IPS-20b (cell line): ENCODE measurements at regions not wholly inside any gene's neighbourhood (a gene's known extent, or its start where the extent isn't known, plus 50 kb on each side); places are given as distances from the start of the nearest gene placed in this dataset.

Source experiments
- H3K27ac ChIP-seq: one replicate; pipeline ENCODE4 v1.5.1; 2013; ENCODE audit warnings: low read length
- H3K27me3 ChIP-seq: 2 replicates; pipeline ENCODE4 v1.6.1; 2013; ENCODE audit warnings: mild to moderate bottlenecking, low read length, inconsistent platforms; ENCODE audit not compliant: insufficient read depth
- H3K36me3 ChIP-seq: 2 replicates; pipeline ENCODE4 v1.6.1; 2013; ENCODE audit warnings: low read depth, mild to moderate bottlenecking, inconsistent platforms, low read length, moderate library complexity; ENCODE audit not compliant: insufficient read depth
- H3K4me1 ChIP-seq: 2 replicates; pipeline ENCODE4 v1.6.1; 2013; ENCODE audit warnings: mild to moderate bottlenecking, control low read depth, inconsistent platforms, low read length, moderate library complexity; ENCODE audit not compliant: insufficient read depth
- H3K4me3 ChIP-seq: 2 replicates; pipeline ENCODE4 v1.5.1; 2013; ENCODE audit warnings: mild to moderate bottlenecking, low read length, inconsistent platforms
- H3K9ac ChIP-seq: 2 replicates; pipeline ENCODE4 v1.6.1; 2013; ENCODE audit warnings: low read depth, mild to moderate bottlenecking, inconsistent platforms, low read length, moderate library complexity
- H3K9me3 ChIP-seq: 2 replicates; pipeline ENCODE4 v1.6.1; 2013; ENCODE audit warnings: mild to moderate bottlenecking, low read depth, low read length, inconsistent platforms; ENCODE audit not compliant: insufficient read depth

DNA sequence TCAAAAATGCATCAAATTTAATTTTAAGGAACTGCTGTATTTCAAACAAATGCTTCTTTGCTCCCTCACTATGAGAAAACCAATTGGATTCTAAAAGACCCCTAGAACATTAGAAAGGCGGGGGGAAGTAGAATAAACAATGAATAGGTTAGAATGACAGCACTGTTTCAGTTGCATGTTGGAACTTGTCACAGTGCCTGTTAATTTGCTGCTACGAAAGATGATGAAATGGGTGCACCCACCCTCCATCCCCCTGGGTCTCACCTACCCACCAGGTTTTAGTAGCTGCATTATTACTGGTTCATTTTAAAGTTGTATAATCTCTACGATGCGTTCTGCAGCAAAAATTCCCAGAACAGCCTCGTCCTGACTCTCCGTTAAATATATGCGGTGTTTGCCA, 193.0 kb upstream of the COPS8 start:
- Histone ChIP-seq H3K9me3 (no peaks in the 10 kb centered on the region), H3K4me3 (no peak overlapping the region), H3K9ac (no peak overlapping the region), H3K27me3 (no peaks in the 10 kb centered on the region), H3K36me3 (no peaks in the 10 kb centered on the region), H3K4me1 (no peaks in the 10 kb centered on the region), H3K27ac (no peak overlapping the region)

DNA sequence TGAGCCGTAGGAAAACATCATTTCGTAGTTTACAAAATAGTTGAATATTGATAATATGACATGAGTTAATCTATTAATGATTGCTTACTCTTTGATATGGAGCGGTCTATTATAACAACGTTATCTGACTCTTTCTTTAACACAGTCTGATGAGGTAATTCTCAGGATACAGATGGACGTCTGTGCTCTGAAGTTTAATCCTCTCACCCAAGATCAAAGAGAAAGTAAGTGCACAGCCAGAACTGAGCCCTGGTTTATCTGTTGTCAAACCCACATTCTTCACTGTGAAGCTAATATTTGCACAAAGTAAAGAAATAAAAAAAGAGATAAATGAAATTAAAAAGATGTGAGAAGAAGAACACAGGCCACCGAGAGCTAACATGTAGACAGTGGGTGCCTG, 190.9 kb upstream of the COPS8 start:
- H3K4me3 ChIP-seq = no peak overlapping the region

DNA sequence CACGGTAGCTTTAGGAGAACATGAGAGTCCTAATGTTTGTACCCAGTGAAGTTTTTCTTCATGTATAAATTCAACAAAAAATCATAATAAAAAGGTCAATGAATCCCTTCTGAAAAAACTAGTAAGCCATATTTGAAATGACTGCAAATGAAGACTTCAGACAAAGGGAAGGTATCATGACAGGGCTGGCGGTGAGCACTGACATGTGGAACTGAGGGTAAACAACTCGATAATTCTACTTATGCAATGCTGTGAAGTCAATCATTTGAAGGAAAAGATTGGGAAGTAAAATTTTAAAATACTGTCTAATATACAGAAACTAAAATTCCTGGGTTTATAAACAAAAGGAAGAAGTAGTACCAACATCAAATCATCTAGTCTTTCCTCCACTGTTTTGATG, 190.2 kb upstream of the COPS8 start:
- H3K4me1 ChIP-seq = no peaks in the 10 kb centered on the region
- H3K27me3 ChIP-seq = no peaks in the 10 kb centered on the region
- H3K36me3 ChIP-seq = no peaks in the 10 kb centered on the region
- H3K27ac ChIP-seq = no peak overlapping the region
- no peak overlapping the region for H3K9ac ChIP-seq
- no peaks in the 10 kb centered on the region for H3K9me3 ChIP-seq
- no peak overlapping the region for H3K4me3 ChIP-seq

More for the DNA sequence above, 190.9 kb upstream of the COPS8 start:
- Histone ChIP-seq H3K4me1 (no peaks in the 10 kb centered on the region), H3K9ac (no peak overlapping the region), H3K27ac (no peak overlapping the region), H3K27me3 (no peaks in the 10 kb centered on the region), H3K9me3 (no peaks in the 10 kb centered on the region), H3K36me3 (no peaks in the 10 kb centered on the region)

DNA sequence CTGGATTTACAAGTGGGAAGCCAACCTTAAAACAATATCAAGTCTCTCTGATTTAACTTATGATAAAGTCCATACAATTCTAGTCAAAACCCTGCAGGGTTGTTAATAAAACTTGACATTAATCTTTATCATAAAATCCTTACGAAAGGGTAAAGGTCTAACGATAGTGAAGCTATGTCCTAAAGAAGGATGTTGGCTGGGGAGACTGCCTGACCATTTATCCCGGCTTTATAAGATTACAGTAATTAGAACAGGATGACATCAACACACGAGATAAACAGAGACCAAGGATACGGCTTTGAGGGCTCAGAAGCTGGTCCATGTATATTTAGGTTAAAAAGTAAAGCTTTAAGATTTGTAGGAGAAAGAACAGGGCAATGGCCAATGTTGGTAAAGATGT, 189.0 kb upstream of the COPS8 start:
- Histone ChIP-seq H3K4me1 (no peaks in the 10 kb centered on the region), H3K27me3 (no peaks in the 10 kb centered on the region), H3K9me3 (no peaks in the 10 kb centered on the region), H3K9ac (no peak overlapping the region), H3K4me3 (no peak overlapping the region), H3K27ac (no peak overlapping the region), H3K36me3 (no peaks in the 10 kb centered on the region)

DNA sequence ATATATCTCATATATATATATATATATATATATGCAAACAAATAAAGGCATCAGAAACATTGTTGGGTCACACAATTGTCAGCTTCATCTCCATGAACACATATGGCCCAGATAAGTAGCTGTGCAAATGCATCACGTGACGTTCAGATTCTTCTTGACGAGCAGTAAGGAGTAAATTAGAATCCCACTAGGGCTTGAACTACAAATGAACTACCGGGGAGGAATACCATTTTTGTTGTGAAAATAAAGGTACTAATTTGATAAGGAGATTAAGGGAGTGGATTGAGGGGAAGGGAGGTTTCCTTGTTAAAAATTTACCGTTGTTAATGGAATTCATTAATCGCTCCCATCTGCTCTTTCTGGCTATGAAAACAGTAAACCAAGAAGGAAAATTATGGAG, 186.5 kb upstream of the COPS8 start:
- Histone ChIP-seq H3K4me3 (no peak overlapping the region), H3K27ac (no peak overlapping the region), H3K4me1 (no peaks in the 10 kb centered on the region), H3K27me3 (no peaks in the 10 kb centered on the region; the same call in 1 of the 2 replicates), H3K9ac (no peak overlapping the region), H3K9me3 (no peaks in the 10 kb centered on the region), H3K36me3 (no peaks in the 10 kb centered on the region)

DNA sequence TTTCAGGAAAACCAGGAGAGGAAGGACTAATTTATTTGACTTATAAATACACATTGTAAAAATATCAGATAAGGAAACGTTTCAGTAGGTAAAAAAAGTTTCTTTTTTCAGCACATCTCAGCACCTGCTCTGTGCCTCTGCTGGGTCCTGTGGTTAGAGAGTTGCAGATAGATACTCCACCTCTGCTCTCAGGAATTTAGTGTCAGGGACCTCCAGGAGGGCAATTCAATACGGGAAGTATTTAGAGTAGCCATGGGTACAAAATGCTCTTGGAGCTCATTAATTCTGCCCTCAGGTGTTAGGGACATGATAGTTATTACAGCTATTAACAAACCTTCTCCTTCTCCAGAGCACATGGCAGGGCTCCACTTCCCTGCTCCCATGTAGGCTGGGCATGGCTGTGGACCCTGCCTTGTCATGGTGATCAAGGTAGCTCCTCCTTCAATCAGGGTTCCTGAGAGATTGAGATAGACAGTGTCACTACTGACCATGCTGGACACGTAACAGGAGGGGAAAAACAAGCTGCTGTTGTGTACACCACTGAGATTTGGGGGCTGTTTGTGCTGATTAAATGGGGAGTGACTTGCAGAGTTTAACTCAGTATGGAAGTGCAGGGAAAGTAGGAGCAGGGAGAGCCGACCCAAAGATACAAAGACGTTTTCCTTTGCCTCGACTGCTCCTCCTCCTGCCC, 185.6 kb upstream of the COPS8 start:
- Histone ChIP-seq H3K9me3 (no peaks in the 10 kb centered on the region), H3K4me1 (no peaks in the 10 kb centered on the region), H3K27me3 (no peaks in the 10 kb centered on the region; the same call in 1 of the 2 replicates), H3K4me3 (no peak overlapping the region), H3K9ac (no peak overlapping the region), H3K27ac (no peak overlapping the region), H3K36me3 (no peaks in the 10 kb centered on the region)

DNA sequence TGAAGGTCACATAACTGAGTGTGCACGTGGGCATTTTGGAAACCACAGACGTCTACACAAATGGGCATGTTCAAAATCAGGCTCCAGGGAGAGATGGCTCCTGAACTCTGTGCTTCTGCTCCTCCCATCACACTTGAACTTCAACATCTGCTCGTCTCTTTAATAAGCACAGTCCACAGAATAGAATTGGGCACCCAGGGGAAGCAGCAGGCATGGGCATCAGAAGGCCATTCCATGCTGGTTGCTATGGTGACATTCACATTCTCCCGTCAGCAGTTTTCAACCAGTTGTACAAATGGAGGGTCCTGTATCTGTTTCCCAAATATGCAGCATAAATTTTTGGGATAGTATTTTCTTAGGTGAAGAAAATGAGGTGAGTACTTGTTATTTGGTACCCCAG, 183.7 kb upstream of the COPS8 start:
- Histone ChIP-seq H3K9ac (no peak overlapping the region), H3K4me3 (no peak overlapping the region), H3K27ac (no peak overlapping the region), H3K27me3 (no peaks in the 10 kb centered on the region; the same call in 1 of the 2 replicates), H3K4me1 (no peaks in the 10 kb centered on the region), H3K36me3 (no peaks in the 10 kb centered on the region), H3K9me3 (no peaks in the 10 kb centered on the region)

DNA sequence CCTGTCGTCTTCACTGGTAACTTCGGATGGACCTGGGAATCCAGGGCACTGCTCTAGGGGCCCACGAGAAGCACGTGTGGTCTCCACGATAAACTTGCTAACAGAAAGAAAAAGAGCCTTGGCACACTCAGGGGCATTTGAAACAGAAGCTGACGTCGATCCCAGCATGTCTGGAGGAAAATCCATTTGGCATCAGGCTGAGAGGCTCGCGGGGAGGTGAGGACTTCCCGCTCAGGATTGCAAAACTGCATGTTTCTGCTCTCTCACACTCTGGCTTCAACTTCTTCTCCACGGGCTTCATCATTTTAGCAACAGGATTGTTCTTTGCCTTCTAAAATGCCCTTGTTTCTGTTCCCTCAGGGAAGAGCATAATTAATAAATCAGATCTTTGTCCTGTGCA, 181.7 kb upstream of the COPS8 start:
- Histone ChIP-seq H3K4me3 (no peak overlapping the region), H3K36me3 (no peaks in the 10 kb centered on the region), H3K9me3 (no peaks in the 10 kb centered on the region), H3K4me1 (peaks cover 2% of the 10 kb centered on the region; the same call in 1 of the 2 replicates), H3K9ac (no peak overlapping the region), H3K27ac (no peak overlapping the region), H3K27me3 (no peaks in the 10 kb centered on the region; the same call in 1 of the 2 replicates)

DNA sequence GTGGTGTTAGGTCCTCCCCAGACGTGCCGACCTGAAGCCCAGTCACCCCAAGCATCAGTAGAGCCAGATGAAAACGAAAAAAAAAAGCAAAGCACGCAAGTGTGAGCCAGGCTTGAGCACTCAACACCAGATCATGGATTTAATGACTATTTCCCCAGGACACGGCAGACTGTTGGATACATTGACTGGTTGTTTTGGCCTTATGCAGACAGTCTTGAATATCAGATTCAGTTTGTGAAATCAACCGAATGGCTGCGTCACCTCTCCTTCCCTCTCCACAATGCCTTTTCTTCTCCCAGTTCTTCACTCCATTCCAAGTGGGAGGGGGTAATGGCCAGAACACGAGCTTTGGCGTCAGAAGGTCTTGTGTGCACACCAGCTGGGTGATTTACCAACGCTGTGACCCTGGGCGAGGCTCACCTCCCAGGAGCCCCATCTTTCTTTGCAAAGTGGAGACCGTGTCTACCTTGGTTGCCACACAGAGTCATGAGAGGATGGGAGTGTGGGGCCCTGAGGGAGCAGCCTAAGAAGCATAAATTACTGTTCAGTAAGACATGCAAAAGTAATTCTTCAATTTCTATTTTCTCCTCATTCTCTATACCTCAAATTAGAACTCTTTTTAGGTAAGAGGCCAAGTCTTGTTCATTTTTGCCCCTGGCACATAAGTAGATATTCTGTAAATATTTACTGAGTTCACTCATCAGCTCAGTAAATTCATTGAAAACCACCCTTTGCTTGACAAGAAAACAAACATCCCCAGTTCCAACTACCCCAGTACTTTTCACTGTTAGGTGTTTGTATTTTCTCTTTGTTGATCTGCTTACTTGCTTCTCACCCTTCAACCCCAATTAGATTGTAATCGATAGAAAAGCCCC, 181.1 kb upstream of the COPS8 start:
- Histone ChIP-seq H3K9ac (no peak overlapping the region), H3K27me3 (no peaks in the 10 kb centered on the region; the same call in 1 of the 2 replicates), H3K36me3 (no peaks in the 10 kb centered on the region), H3K4me3 (no peak overlapping the region), H3K4me1 (peaks cover 2% of the 10 kb centered on the region; the same call in 1 of the 2 replicates), H3K9me3 (no peaks in the 10 kb centered on the region), H3K27ac (no peak overlapping the region)

DNA sequence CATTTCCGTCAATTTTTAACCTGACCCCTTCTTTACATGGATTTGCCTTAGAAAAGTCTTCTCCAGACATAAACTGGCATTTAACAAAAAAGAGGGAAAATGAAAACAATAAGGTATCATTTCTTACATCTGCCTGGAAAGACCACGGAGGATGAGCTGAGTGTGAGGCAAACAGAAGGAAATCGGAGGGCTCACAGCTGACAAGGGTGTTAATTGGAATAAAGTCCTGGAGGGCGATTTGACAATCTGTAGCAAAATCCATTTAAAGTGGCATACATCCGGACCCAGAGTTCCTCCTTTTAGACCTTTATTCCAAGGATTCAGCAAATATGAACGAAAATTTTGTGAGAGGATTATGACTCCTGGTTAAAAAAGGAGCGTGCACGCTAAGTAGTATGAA, 179.7 kb upstream of the COPS8 start:
- Histone ChIP-seq H3K27me3 (no peaks in the 10 kb centered on the region; the same call in 1 of the 2 replicates), H3K9ac (no peak overlapping the region), H3K4me3 (no peak overlapping the region), H3K4me1 (peaks cover 2% of the 10 kb centered on the region; the same call in 1 of the 2 replicates), H3K9me3 (no peaks in the 10 kb centered on the region), H3K27ac (no peak overlapping the region), H3K36me3 (no peaks in the 10 kb centered on the region)

DNA sequence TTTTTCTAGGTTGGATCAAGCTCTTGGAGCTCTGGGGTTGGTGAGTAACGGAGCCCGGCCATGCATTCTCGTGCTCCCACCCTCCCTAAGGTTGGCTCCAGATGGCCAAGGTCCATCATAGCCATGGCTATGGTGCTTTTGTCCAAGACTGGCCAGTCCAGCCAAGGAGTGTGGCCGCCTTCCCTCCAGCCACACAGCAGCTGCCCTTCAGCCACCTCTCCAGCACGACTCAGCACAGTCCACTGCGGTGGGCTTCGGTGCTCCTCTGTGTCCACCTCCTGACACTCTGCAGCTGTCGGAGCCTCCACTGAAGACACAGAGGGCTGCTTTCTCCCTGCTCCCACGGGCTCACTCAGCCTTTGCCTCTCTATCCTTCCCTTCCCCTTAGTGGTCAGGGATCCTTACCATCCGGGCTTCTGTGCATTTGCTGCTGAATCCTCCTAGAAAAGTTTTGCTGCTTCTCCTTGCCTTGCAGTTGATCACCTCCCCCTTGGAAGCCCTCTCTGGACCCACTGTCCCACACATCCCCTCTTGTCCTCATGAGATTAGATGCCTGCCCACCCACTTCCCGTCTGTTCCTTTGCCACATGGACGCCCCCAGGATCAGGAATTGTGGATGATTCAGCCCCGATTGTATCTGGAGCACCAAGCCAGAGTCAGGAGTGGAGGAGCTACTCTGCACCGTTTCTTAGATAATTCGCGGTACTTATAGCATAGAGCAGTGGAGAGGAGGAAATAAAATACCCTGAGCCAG, 177.1 kb upstream of the COPS8 start:
- Histone ChIP-seq H3K9ac (no peak overlapping the region), H3K27ac (no peak overlapping the region), H3K9me3 (no peaks in the 10 kb centered on the region), H3K27me3 (no peaks in the 10 kb centered on the region; the same call in 1 of the 2 replicates), H3K36me3 (no peaks in the 10 kb centered on the region), H3K4me3 (no peak overlapping the region), H3K4me1 (peaks cover 2% of the 10 kb centered on the region; the same call in 1 of the 2 replicates)
